ENCODE measurements at regions not wholly inside any gene's neighbourhood (a gene's known extent, or its start where the extent isn't known, plus 50 kb on each side); places are given as distances from the start of the nearest gene placed in this dataset.

GRCh38 chr19:40933025-40933424 is 51.0 kb upstream of the CYP2A7 start:
- BruUV-seq (replicated peaks) = no TSS peak
- in situ Hi-C loops (cut with MboI) = no loop called here
- peak in 1 of 2 experiments; percentile 48; a peak in 1 of 4 replicates for TF ChIP-seq KDM1A (IDR thresholded peaks at IDR 0.05)
- peak; percentile 30 to 58 (median 54) for TF ChIP-seq CTCF (IDR thresholded peaks at IDR 0.05 in 2 of 3, conservative IDR thresholded peaks at IDR 0.05 in 1 of 3; ENCODE audit: insufficient read depth in 2 of 3, low read depth in 1 of 3, low read length in 3 of 3)
- TF ChIP-seq RAD21 (CRISPR knock-in tag; conservative IDR thresholded peaks at IDR 0.05 in 1 of 2, IDR thresholded peaks at IDR 0.05 in 1 of 2) = peak in 1 of 2 experiments; percentile 34; a peak in 2 of 4 replicates
- 0 out of 2 replicates have a peak, but pooled peaks have one; percentile 12 for TF ChIP-seq CEBPB (tag; IDR thresholded peaks at IDR 0.05)
- no peak for TF ChIP-seq MNT (conservative IDR thresholded peaks at IDR 0.05)
- 0 out of 2 replicates have a peak, but pooled peaks have one; percentile 10 for TF ChIP-seq VEZF1 (CRISPR knock-in tag; IDR thresholded peaks at IDR 0.05)
- no peak for TF ChIP-seq JUND (IDR thresholded peaks at IDR 0.05; ENCODE audit: borderline replicate concordance, low read depth, low read length)
- 0 out of 3 replicates have a peak, but pooled peaks have one; percentile 7 for TF ChIP-seq JUND (tag; IDR thresholded peaks at IDR 0.05; ENCODE audit: borderline replicate concordance, low read depth, low read length)
- TF ChIP-seq ZSCAN29 (IDR thresholded peaks at IDR 0.05) = no peak
- 0 out of 2 replicates have a peak, but pooled peaks have one; percentile 41 for TF ChIP-seq ZKSCAN8 (CRISPR knock-in tag; IDR thresholded peaks at IDR 0.05)
- no peak for TF ChIP-seq MEF2D (tag; conservative IDR thresholded peaks at IDR 0.05; ENCODE audit: low read depth)
- TF ChIP-seq ARNT (IDR thresholded peaks at IDR 0.05) = no peak
- TF ChIP-seq GABPB2 (CRISPR knock-in tag; conservative IDR thresholded peaks at IDR 0.05) = no peak
- no peak overlapping the region for H3K9ac ChIP-seq (ENCODE audit: insufficient read depth in 1 of 2, low read depth in 2 of 2, low read length in 2 of 2)
- H3K27me3 ChIP-seq (ENCODE audit: control insufficient read depth in 2 of 2, insufficient read depth in 2 of 2, low read length in 2 of 2) = no peaks in the 10 kb centered on the region
- DNase-seq (ENCODE audit: extremely low read depth in 1 of 4, low spot score in 3 of 4) (peak in 2 of 4 experiments; percentile 19 to 44), ATAC-seq (peak; percentile 74), FAIRE-seq (no peak)
- H3K27ac ChIP-seq (ENCODE audit: extremely low read depth, low read depth, low read length) = no peak overlapping the region
- 24% methylated on average over 5 of the region's 5 CpGs for WGBS (ENCODE audit: insufficient coverage, low coverage, missing lambda C conversion rate)
- H3K36me3 ChIP-seq (ENCODE audit: control insufficient read depth, insufficient read depth, low read length) = no peaks in the 10 kb centered on the region
- no peaks in the 10 kb centered on the region for H3K9me3 ChIP-seq (replicated peaks; ENCODE audit: control insufficient read depth, insufficient read depth, low read depth, low read length)
- ChIA-PET POLR2A (interaction anchor here (1.0 to 1.4 kb wide), 2 partner anchors 9 to 12 kb away, joined by 4 read pairs; no protein-coding TSS in a partner anchor), CTCF (ENCODE audit: low intra/inter-chr PET ratio) (interaction anchor here (0.6 kb wide), 1 partner anchor 227 kb away, joined by 3 read pairs; no protein-coding TSS in a partner anchor)
- H2AFZ ChIP-seq (ENCODE audit: low read depth, low read length) = no peak overlapping the region
- intact Hi-C loops (cut with micrococcal nuclease) = no loop called here
- H4K20me1 ChIP-seq (replicated peaks; ENCODE audit: control insufficient read depth, insufficient read depth, low read length) = no peaks in the 10 kb centered on the region
- H3K4me2 ChIP-seq (ENCODE audit: insufficient read depth, low read length) = no peak overlapping the region
- no peaks in the 10 kb centered on the region for H3K9me1 ChIP-seq (ENCODE audit: control insufficient read depth, insufficient read depth, low read length)
- no peaks in the 10 kb centered on the region for H3K79me2 ChIP-seq (ENCODE audit: control insufficient read depth, insufficient read depth, low read length)
- H3K4me1 ChIP-seq (replicated peaks in 1 of 2; ENCODE audit: control insufficient read depth in 2 of 2, insufficient read depth in 2 of 2, low read length in 2 of 2) = peaks cover 8 to 24% of the 10 kb centered on the region in 2 experiments; a peak in 3 of 5 replicates
- H3K4me3 ChIP-seq = no peak overlapping the region

Measured in K562 (cell line).